ENCODE measurements at regions not wholly inside any gene's neighbourhood (a gene's known extent, or its start where the extent isn't known, plus 50 kb on each side); places are given as distances from the start of the nearest gene placed in this dataset.
A peak's percentile ranks its signal among the peaks of the same experiment; 100 is the strongest.
"Not testable (repeated sequence)": the region's sequence is repeated elsewhere in the genome, so short reads cannot be mapped to it uniquely, and the experiment has no call there.

GRCh38 chr15:72850833-72851232 is 67.3 kb upstream of the ADPGK start:
- 26 to 27% methylated on average over 3 of the region's 3 CpGs for WGBS, 2 donors
- intact Hi-C loops (cut with DNase I; ENCODE audit: low total_unique reads): loop anchor here (5.0 kb wide), 1 partner anchor 1304 kb away; no protein-coding TSS in a partner anchor
- peak in 1 of 2 donors; percentile 2 for DNase-seq (ENCODE audit: low spot score in 2 of 2)

GRCh38 chr15:72847806-72848205 is 64.2 kb upstream of the ADPGK start:
- DNase-seq (ENCODE audit: low spot score in 2 of 2): peak in 1 of 2 donors; percentile 5
- TF ChIP-seq POLR2A (IDR thresholded peaks at IDR 0.05) (no peak), CTCF (IDR thresholded peaks at IDR 0.05) (no peak)
- WGBS, 2 donors: 84 to 87% methylated on average over 3 of the region's 3 CpGs
- no peak overlapping the region for H3K4me3 ChIP-seq (ENCODE audit: low read depth, poor library complexity, severe bottlenecking)
- intact Hi-C loops (cut with DNase I; ENCODE audit: low total_unique reads): no loop called here

More at GRCh38 chr15:72850833-72851232, 67.3 kb upstream of the ADPGK start:
- no peak overlapping the region for H3K4me3 ChIP-seq (ENCODE audit: low read depth, poor library complexity, severe bottlenecking)
- no peak for TF ChIP-seq POLR2A (IDR thresholded peaks at IDR 0.05)
- no peak for TF ChIP-seq CTCF (IDR thresholded peaks at IDR 0.05)

GRCh38 chr15:72847033-72847432 is 63.5 kb upstream of the ADPGK start:
- H3K4me3 ChIP-seq (ENCODE audit: low read depth, poor library complexity, severe bottlenecking): no peak overlapping the region
- intact Hi-C loops (cut with DNase I; ENCODE audit: low total_unique reads): no loop called here
- WGBS, 2 donors: 90 to 93% methylated on average over 3 to 4 of the region's 4 CpGs
- TF ChIP-seq CTCF (IDR thresholded peaks at IDR 0.05) (no peak), POLR2A (IDR thresholded peaks at IDR 0.05) (no peak)
- DNase-seq (ENCODE audit: low spot score in 2 of 2): peak in 1 of 2 donors; percentile 14

GRCh38 chr15:72845981-72846383 is 62.4 kb upstream of the ADPGK start:
- no peak for TF ChIP-seq POLR2A (IDR thresholded peaks at IDR 0.05)
- no peak for TF ChIP-seq CTCF (IDR thresholded peaks at IDR 0.05)

GRCh38 chr15:72844067-72844466 is 60.5 kb upstream of the ADPGK start:
- DNase-seq (ENCODE audit: low spot score in 2 of 2): no peak
- no peak for TF ChIP-seq CTCF (IDR thresholded peaks at IDR 0.05)
- TF ChIP-seq POLR2A (IDR thresholded peaks at IDR 0.05): no peak
- no peak overlapping the region for H3K4me3 ChIP-seq (ENCODE audit: low read depth, poor library complexity, severe bottlenecking)
- WGBS, 2 donors: 90 to 94% methylated on average over 1 of the region's 1 CpG
- intact Hi-C loops (cut with DNase I; ENCODE audit: low total_unique reads): no loop called here

More at GRCh38 chr15:72845981-72846383, 62.4 kb upstream of the ADPGK start:
- H3K4me3 ChIP-seq (ENCODE audit: low read depth, poor library complexity, severe bottlenecking): no peak overlapping the region
- no peak for DNase-seq (ENCODE audit: low spot score in 2 of 2)
- intact Hi-C loops (cut with DNase I; ENCODE audit: low total_unique reads): no loop called here

- peak in 1 of 2 donors; percentile 48 for DNase-seq (ENCODE audit: low spot score in 2 of 2)
- intact Hi-C loops (cut with DNase I; ENCODE audit: low total_unique reads); H3K4me3 ChIP-seq (ENCODE audit: low read depth, poor library complexity, severe bottlenecking): not testable (repeated sequence)
- WGBS, 2 donors: 97 to 99% methylated on average over 4 of the region's 4 CpGs
These were observed 59.8 kb upstream of the ADPGK start for GRCh38 chr15:72843340-72843739.
